ELR (cell line): ENCODE measurements at regions not wholly inside any gene's neighbourhood (a gene's known extent, or its start where the extent isn't known, plus 50 kb on each side); places are given as distances from the start of the nearest gene placed in this dataset.

ENCODE experiments used
- DNase-seq: peaks from one replicate; pipeline ENCODE4 v3.0.0-alpha.2; 2015; ENCODE audit warnings: low read depth

DNA sequence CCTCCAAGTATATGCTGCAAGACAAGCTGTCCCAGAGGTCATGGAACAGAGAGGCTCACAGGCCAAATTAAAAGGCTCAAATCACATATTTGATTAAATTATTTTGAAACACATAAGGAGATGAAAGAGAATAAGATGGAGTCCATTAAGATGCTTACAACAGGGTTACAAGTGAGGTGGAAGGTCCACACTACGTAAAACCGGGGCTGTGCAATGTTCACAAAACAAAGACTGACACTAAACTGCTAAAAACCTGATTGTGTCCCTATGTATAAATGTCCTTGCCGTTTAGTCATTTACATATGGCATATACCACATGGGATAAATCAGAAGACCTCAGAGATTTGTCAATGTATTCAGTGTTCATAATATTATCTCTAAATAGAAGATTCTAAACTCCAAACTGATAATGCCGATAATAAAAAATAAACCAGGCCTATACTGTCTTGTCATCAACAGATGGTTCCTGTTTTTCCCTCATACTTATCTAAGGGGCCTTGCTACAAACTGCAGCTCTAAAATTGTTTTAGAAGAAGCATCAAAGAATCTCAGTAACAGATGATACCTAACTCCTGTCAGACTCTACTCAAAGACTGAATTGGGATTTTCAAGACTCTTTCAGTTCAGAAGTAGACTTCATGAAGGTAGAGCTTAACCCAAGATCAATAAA lies 51.8 kb upstream of the RIPOR2 start:
- no peak for DNase-seq

DNA sequence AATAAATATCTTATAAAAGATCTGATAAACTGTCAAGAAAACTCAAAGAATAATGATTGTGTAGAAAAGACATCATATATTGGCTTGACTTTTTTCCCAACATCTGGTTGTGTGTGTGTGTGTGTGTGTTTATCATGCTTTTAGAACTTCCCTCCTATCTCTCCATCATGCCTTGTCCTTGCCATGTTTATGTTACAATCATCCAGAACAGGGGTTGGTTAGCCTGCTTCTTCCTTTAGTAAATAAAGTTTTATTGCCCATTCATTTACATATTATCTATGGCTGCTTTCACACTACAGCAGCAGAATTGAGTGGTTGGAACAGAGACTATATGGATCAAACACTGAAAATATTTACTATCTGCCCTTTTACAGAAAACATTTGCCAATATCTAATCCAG lies 52.8 kb upstream of the RIPOR2 start:
- DNase-seq, result no peak

DNA sequence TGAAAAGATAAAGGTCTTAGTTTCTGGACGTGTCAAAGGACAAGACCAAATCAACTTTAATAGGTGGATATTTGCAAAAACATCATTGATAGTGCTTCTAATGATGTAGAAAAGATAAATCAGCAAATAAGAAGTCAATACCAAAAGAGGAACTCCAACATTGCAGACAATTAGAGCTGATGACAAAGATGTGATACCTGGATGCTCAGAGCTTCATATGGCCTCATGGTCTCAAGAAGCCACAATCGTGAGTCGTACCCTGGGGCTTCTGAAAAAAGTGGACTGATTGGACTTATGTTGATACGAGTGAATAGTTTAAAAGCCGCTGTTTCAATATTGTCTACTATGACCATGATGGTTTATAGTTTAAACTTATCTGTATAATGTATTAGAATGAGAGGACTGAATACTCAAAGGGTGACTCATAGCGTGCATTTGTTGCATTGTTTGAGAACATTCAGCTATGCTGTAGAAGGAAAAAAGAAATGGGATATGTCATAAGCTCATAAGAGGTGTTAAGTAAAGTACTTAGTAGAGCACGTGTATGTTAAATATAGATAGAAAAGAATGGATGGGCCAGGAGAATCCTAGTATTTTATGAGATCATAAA lies 54.6 kb upstream of the RIPOR2 start:
- DNase-seq, result peak; percentile 62

DNA sequence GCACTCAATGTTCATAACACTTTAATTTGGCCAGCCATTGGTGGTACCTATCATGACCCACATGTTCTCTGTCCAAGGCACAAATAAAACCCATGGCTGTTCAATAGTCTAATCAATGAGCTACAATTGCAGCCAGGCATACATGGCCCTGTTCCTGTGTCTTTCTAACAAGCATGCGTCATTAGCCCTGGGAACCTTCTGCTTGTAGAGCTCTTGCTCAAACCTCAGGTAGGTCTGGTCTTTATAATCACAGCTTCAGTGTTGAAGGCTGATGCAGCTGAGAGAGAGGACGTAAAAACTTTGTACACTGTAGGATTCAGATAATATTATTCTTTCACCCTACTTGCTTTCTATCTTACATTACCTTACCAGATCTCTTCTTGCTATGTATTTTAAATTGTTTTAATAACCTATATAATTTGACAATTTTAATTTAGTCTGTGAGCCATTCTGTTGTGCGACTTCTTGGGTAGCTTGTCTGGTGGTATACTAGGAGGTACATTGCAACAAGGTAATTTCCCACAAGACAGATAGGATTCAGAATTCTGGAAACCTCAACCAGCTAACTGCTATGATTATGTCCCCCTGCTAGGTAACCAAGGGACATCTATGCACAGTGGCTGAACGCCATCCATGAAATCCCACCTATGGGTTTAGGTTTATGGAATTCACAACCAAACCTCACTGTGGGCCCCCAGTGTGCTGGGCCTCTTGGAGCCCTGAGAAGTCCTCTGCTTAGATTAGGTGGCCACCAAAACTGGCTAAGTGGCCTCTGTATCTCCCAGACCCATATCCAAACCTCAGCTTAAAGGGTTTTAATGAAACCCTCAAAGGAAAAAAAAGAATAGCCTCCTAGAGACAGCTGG lies 55.4 kb upstream of the RIPOR2 start:
- DNase-seq, result no peak

DNA sequence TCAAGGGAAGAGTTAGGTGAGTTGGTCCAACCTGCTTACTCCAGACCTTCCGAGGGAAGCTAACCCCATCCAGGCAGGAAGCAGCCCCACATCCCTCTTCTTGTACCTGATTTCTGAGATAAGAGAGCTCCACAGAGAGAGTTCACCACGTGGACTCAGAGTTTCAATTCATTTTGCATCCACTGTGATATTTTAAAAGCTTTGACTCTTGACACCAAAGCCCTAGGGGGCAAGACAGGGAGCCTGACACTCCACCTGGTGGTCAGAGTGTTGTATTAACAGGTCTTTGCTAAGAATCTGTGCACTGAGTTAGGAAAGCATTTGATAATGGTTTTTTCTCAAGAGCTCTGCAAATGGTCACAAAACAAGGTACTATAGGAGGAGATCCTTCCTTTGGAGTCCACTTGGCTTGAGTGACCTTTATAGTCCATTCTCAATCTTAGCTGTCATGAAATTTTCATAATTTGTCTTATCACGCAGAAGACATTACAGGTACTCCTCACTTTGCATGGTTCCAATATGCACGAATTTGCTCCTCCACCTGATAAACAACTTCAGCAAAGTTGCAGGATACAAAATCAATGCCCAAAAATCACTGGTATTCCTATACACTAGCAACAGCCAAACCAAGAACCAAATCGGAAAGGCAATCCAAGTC lies 56.2 kb upstream of the RIPOR2 start:
- DNase-seq, result peak; percentile 58

DNA sequence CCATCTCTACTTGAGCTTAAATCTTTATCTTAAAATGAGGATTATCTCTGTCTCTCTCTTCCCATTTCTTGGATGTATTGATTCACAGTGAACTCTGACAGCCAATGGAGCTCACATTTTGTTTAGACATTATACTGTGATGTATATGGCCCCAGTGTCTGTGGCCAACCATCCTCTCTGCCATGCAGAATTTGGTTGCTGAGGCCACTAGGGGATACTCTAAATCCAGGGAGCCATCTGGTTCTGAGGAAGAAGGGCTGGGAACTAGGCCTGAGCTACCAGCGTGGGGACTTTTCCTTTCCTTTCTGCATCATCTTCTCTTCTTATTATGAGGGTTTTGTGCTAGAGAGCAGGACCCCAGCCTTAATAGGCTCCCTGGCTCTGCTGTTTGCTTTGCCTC lies 59.1 kb upstream of the RIPOR2 start:
- DNase-seq, result no peak

DNA sequence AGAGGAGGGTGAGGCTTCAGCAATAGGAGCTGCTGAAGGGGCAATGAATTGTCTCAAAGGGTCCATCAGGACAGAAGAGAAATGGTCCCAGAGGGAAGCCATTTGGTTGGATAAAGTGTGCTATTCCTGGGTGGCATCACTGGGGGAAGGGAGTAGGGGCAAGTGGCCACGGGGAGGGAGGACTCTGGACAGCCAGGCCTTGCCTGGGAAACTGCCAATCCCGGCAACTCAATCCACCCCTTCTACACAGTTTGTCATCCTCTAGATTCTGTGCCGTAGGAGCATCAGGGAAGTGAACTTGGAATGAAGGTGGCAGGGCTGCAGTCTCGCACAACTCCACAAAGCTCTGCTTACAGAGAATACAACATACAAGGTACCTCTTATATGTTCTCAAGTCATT lies 59.5 kb upstream of the RIPOR2 start:
- DNase-seq, result no peak

DNA sequence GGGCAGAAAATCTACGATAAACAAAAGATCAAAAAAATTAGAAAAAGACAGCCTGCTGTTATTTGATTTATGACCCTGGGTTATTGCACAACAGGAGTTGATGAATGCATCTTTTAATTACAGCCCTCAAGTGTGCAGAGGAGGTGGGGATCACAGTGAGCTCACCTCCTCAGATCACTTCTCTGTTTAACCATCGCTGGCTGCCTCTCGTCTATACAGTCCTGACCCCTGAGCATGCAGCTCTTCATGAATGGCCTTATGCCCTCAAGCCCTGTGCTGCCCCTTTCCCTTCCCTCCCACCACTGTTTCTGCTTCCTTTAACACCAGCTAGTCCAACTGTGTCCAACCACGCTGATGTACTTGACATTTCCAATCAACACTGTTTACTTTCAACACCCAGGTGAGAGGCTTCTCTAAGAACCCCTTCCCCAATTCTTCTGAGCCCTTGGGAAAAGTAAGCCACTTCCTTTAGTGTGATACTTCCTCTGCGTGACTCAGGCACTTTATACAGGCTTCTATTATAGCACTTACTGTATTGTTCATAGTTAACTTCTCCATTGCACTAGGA lies 60.6 kb upstream of the RIPOR2 start:
- DNase-seq, result no peak

DNA sequence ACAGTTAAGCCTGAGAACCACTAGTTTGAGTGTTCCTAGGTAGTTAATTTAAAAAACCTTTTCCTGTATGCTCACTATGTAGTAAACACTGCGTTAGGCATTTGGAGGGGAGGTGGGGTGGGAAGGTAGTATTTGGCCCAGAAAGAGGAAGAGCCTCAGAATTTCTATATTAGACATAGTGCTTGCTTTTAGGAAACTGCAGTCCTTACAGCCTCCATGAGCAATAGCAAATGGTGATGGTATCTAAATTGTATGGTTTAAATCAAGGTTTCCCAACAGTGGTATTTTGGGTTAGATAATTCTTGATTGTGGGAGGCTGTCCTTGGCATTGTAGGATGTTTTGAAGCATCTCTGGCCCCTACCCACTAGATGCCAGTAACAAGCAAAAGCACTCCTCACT lies 61.5 kb upstream of the RIPOR2 start:
- no peak for DNase-seq

DNA sequence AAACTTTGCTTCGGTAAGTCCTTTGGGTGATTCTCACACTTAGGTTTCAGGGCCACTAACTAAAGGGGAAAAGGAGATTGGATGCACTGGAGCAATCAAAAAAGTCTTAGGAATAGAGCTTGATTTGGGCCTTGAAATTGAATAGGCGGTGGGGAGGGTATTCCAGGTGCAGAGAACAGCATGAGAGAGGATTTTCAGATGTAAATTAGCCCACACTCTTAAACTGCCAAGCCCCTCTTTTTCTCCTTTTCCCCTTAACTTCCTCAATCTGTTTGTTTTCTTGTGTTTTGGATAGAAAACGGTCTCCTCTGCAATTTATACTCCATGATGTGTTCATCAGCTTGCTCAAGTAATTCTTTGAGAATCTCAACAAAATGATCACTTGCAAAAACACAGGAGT lies 62.1 kb upstream of the RIPOR2 start:
- DNase-seq, result no peak

DNA sequence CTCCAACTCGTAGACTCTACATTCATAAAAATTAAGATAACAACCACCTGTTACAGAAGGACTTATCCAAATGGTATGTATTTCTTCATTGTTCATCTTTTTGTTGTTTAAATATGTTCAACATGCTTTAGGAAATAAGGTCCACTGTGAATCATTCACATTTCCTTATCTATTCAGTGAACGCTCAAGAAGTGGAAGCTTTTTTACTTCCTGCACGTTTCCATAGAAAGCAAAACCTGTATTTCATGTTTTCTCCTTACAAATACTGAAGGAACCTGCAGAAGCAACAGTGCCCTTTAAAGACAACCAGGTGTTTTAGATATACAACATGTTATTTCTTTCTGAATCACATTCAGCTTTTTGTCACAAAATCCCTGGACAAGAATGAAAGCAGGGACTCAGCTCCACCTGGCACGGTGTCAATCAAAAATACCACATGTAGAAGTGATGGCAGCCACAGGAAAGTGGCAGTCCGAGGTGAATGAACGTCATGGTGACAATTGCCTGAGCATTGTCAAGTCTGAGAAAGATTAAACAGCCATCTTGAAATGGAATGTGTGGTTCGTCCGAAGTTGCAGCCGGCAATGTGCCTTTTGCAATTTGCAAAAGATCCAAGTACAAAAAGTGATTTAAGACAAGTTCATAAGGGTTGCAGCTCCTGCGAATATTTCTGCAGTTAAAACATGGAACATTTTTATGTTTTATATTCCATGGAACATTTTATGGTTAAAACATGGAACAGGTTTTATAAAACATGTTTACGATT lies 66.7 kb upstream of the RIPOR2 start:
- no peak for DNase-seq

DNA sequence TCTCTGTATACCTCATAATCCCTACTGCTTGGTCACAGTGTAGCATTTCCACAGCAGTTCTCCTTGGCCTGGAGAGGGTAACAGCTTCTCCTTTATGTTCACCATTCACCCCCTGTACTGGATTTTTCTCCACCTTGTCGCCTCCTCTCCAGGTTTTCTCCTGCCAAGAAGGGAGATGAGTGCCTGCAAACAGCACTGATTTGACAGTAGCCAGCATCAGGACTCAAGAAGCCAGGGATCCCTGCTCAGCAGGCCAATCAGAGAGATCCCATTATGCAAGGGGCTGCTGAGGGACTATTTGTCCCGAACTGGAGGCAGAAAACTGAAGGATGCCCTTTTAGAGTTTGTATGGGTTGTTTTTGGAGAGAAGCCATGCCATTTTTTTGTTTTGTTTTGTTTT lies 68.6 kb upstream of the RIPOR2 start:
- DNase-seq, result no peak

DNA sequence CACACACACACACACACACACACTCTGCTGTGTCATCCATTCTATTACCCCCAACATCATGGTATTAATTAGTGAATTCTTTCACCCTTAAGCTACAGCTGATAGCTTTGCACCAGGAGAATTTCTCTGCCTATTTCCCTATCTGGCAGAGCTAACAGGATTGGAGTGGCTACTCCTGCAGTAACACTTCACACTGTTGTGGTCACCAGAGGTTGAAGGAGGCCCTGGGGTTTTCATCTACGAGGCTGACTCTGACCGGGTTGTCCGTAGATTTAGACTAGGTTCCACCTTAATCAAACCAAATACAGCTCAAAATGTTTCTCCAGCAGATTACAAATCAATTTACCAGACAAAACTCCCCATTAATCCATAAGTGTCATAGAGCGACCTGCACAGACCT lies 69.2 kb upstream of the RIPOR2 start:
- no peak for DNase-seq

DNA sequence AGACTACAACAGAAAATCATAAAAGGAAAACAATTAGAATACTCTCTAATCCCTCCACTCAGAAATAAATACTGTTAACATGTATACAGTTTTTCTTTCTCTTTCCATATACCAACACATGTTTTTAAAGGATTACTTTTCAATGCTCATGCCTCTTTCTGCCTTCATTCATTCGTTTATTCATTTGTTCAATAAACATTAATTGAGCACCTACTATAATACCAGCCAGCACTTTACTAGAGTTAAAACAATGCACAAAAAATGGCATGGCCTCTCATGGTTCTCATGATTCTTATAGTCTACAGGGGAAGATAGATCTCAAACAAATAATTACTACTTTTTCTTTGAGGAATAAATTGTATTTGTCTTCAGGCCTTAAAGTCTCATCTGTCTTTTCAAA lies 70.3 kb upstream of the RIPOR2 start:
- no peak for DNase-seq

DNA sequence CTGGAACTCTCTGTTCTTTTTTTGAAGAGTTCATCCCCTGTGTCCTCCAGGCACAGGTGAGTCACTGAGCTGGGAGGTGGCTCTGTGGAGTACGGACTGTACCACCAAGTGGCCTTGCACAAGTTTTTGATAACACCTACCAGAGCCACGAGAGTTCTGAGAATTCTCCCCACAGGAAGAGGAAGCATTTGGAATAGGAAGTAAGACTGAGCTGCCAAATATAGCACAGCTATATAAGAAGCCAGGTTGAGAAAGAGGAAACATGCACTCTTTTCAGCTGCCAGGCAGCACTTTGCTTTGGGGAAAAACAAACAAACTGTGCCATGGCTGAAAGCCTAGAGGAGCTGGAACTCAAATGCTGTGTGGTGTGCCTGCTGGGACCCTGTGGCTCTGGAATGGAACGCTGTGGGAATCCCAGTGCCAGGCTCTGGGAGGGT lies 70.8 kb upstream of the RIPOR2 start:
- DNase-seq, result no peak

DNA sequence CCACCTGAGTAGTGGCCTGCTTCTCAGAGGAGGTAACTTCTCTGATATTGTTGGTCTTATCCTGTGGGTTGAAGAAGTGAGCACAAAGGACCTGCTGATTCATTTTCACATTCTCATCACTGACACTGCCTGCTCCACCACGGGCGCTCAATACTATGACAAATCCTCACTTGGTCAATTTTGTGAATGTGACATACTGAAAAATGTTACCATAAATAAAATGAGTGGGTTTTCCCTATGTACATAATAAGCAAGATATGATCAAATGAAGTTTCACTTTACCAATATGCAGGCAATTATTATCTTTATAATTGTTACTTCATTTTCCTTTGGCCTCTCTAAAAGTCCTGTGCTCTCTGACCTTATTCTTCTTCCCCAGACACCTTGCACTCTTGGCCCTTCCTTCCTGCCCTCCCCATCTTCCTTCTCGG lies 71.5 kb upstream of the RIPOR2 start:
- DNase-seq, result no peak

DNA sequence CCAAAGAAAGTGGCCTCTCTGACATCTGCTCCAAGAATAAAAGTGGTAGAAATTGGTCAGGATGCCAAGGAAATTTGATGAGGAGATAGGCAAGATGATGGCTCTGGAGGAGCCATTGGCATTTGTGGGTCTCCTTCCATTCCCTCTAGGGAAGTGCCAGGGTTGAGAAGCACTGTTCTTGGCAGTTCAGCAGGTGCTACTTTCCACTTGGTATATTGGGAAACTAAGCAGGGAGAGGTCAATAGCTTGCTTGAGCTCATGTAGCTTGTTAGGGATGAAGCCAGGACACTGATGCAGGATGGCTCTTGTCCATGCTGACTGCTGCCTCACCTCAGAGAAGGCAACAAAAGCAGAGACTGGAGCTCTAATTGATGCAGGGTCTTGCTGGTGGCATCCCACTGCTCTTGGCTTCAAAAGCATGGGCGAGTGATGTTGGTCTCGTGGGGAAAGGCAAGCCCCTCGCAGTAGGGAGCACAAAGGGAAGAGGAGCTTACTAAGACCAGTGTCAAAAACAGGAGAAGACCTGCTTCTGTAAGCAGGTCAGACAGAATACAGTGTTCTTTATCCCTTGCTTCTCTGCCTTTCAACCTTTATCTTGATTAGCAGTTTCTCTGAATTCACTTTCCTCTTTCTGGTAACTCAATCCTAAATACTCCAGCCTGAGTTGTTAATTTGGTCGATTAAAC lies 73.1 kb upstream of the RIPOR2 start:
- DNase-seq, result no peak

DNA sequence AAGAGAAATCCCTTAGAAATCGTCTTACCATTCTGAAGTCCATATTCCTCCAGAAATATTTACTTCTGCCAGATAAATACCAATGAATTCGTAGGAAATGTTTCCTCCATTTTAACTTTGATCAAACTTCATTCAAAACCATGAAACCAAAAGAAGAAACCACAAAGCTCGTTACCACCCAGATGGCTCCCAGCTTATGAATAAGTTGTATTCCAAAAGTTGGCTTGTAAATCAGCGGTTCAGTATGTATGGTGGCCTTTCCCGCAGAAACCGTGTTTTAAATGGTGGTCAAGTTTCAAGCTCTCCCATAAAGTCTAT lies 73.6 kb upstream of the RIPOR2 start:
- no peak for DNase-seq

DNA sequence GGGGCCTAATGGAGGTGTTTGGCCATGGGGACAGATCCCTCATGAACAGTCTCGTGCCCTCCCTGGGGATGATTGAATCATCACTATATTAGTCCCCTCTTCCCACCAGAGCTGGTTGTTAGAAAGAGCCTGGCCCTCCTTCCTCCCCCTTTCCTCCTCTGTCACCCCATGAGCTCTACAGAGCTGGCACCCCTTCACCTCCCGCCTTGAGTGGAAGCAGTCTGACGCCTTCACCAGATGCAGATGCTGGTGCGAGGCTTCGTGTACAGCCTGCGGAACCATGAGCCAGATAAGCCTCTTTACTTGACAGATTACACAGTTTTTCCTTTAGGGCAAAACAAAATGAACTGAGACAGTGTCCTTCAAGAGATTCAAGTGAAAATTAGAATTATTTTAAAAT lies 74.4 kb upstream of the RIPOR2 start:
- no peak for DNase-seq

DNA sequence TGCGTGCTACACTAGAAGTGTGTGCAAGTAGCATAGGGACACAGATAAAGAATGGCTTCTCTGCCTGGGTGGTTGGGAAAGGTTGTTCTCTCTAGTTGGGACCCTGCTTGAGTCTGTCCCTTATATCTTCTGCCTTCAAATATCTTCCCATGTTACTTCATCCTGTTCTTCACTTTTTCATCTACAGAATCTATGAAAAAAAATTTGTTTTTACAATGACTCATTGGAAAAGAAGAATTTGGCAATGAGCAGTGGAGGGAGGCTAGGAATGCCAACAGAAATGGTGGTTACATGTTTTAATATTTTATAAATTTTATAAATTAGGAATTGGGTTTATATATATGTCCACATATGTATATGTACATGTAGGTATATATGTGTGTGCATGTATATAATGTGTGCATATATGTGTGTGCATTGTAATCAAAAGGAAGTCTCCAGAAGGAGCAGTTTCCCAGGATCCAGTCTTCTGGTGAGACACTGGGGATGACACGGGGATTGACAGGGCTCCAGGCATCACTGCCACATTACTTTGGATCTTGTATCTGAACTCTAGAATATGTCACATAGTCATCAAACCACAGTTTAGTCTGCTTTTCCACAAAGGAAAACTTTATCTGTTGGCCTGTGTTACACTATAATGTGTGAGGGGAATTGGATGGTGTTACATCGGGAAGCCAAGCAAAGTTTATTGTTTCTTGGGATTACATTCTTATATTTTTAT lies 75.3 kb upstream of the RIPOR2 start:
- DNase-seq, result peak; percentile 47
